ENCODE measurements at regions not wholly inside any gene's neighbourhood (a gene's known extent, or its start where the extent isn't known, plus 50 kb on each side); places are given as distances from the start of the nearest gene placed in this dataset.

- Histone ChIP-seq H3K9ac (ENCODE audit: extremely low read depth, low read length, poor library complexity, severe bottlenecking) (no peak overlapping the region), H3K27me3 (ENCODE audit: control insufficient read depth, insufficient read depth, low read length, poor library complexity, severe bottlenecking) (no peaks in the 10 kb centered on the region), H3K4me3 (ENCODE audit: low read length) (no peak overlapping the region), H3K9me3 (ENCODE audit: control insufficient read depth, low read length) (peaks cover 21% of the 10 kb centered on the region), H3K36me3 (ENCODE audit: control insufficient read depth, insufficient read depth, low read length) (no peaks in the 10 kb centered on the region), H3K4me1 (ENCODE audit: control insufficient read depth, insufficient read depth, low read length) (no peaks in the 10 kb centered on the region), H3K27ac (ENCODE audit: low read depth, low read length) (no peak overlapping the region)
- peaks cover 16% of the 10 kb centered on the region for H3K36me3 Mint-ChIP-seq (ENCODE audit: low read depth)
- peaks cover 17% of the 10 kb centered on the region for H3K9me3 Mint-ChIP-seq
- H3K4me1 Mint-ChIP-seq: peaks cover 22% of the 10 kb centered on the region
- no peaks in the 10 kb centered on the region for H3K27me3 Mint-ChIP-seq (ENCODE audit: insufficient read depth)
- H3K27ac Mint-ChIP-seq: no peak overlapping the region
- DNase-seq: no peak
- no peak overlapping the region for H3K4me3 Mint-ChIP-seq
- no peak for TF ChIP-seq CTCF (conservative IDR thresholded peaks at IDR 0.05)
- WGBS, 2 experiments (ENCODE audit: insufficient coverage in 1 of 2, insufficient read length in 1 of 2): 93 to 96% methylated on average over 3 of the region's 3 CpGs
Measured at GRCh38 chr9:28921857-28922500, 1348.7 kb upstream of the C9orf72 start.

- H3K4me3 Mint-ChIP-seq: no peak overlapping the region
- DNase-seq: no peak
Measured at GRCh38 chr9:28922891-28923290, 1349.6 kb upstream of the C9orf72 start.

GRCh38 chr9:28923351-28923750, 1350.1 kb upstream of the C9orf72 start:
- no peak overlapping the region for H3K27ac Mint-ChIP-seq

More at GRCh38 chr9:28922891-28923290, 1349.6 kb upstream of the C9orf72 start:
- Mint-ChIP-seq H3K4me1 (peaks cover 23% of the 10 kb centered on the region), H3K27ac (no peak overlapping the region), H3K27me3 (ENCODE audit: insufficient read depth) (no peaks in the 10 kb centered on the region), H3K9me3 (peaks cover 9% of the 10 kb centered on the region), H3K36me3 (ENCODE audit: low read depth) (peaks cover 11% of the 10 kb centered on the region)
- 67 to 73% methylated on average over 2 to 4 of the region's 4 CpGs for WGBS, 2 experiments (ENCODE audit: insufficient coverage in 1 of 2, insufficient read length in 1 of 2)
- Histone ChIP-seq H3K36me3 (ENCODE audit: control insufficient read depth, insufficient read depth, low read length) (no peaks in the 10 kb centered on the region), H3K27ac (ENCODE audit: low read depth, low read length) (no peak overlapping the region), H3K9ac (ENCODE audit: extremely low read depth, low read length, poor library complexity, severe bottlenecking) (no peak overlapping the region), H3K9me3 (ENCODE audit: control insufficient read depth, low read length) (peaks cover 14% of the 10 kb centered on the region), H3K4me3 (ENCODE audit: low read length) (no peak overlapping the region), H3K27me3 (ENCODE audit: control insufficient read depth, insufficient read depth, low read length, poor library complexity, severe bottlenecking) (no peaks in the 10 kb centered on the region), H3K4me1 (ENCODE audit: control insufficient read depth, insufficient read depth, low read length) (no peaks in the 10 kb centered on the region)
- TF ChIP-seq CTCF (conservative IDR thresholded peaks at IDR 0.05): no peak

More at GRCh38 chr9:28923351-28923750, 1350.1 kb upstream of the C9orf72 start:
- WGBS, 2 experiments (ENCODE audit: insufficient coverage in 1 of 2, insufficient read length in 1 of 2): 98% methylated on average over 3 of the region's 3 CpGs; no CpG with 5 or more reads in 1 of the 2 experiments
- Histone ChIP-seq H3K9ac (ENCODE audit: extremely low read depth, low read length, poor library complexity, severe bottlenecking) (no peak overlapping the region), H3K36me3 (ENCODE audit: control insufficient read depth, insufficient read depth, low read length) (no peaks in the 10 kb centered on the region), H3K27me3 (ENCODE audit: control insufficient read depth, insufficient read depth, low read length, poor library complexity, severe bottlenecking) (no peaks in the 10 kb centered on the region), H3K4me3 (ENCODE audit: low read length) (no peak overlapping the region), H3K27ac (ENCODE audit: low read depth, low read length) (no peak overlapping the region), H3K4me1 (ENCODE audit: control insufficient read depth, insufficient read depth, low read length) (no peaks in the 10 kb centered on the region), H3K9me3 (ENCODE audit: control insufficient read depth, low read length) (peaks cover 9% of the 10 kb centered on the region)
- Mint-ChIP-seq H3K9me3 (peaks cover 4% of the 10 kb centered on the region), H3K36me3 (ENCODE audit: low read depth) (peaks cover 8% of the 10 kb centered on the region), H3K27me3 (ENCODE audit: insufficient read depth) (no peaks in the 10 kb centered on the region), H3K4me1 (peaks cover 23% of the 10 kb centered on the region), H3K4me3 (no peak overlapping the region)
- TF ChIP-seq CTCF (conservative IDR thresholded peaks at IDR 0.05): no peak
- no peak for DNase-seq
